K562 (cell line): ENCODE measurements at regions not wholly inside any gene's neighbourhood (a gene's known extent, or its start where the extent isn't known, plus 50 kb on each side); places are given as distances from the start of the nearest gene placed in this dataset.
A peak's percentile ranks its signal among the peaks of the same experiment; 100 is the strongest.

Experiments
- BCLAF1 ChIP-seq, 2 experiments: fragments of 450-650 bp in 1 of 2; IDR thresholded peaks; 2 replicates each; pipeline ENCODE4 v1.6.1; 2011 to 2017; ENCODE audit warnings: low read depth in 2 of 2, antibody characterized with exemption in 1 of 2, borderline replicate concordance in 1 of 2, low read length in 1 of 2, mild to moderate bottlenecking in 1 of 2, mixed read lengths in 1 of 2; ENCODE audit not compliant: control insufficient read depth in 1 of 2
- BRF2 ChIP-seq: IDR thresholded peaks from 3 replicates; pipeline ENCODE4 v1.6.1; 2011; ENCODE audit warnings: borderline replicate concordance, mild to moderate bottlenecking; ENCODE audit not compliant: insufficient read length, insufficient read depth
- EHMT2 ChIP-seq: fragments of 450-650 bp; IDR thresholded peaks from 2 replicates; pipeline ENCODE4 v1.6.1; 2018; ENCODE audit warnings: antibody characterized with exemption
- ELK1 ChIP-seq: sonication (generic); formaldehyde crosslinking; IDR thresholded peaks from 2 replicates; pipeline ENCODE4 v1.8.1; 2022; ENCODE audit warnings: missing genetic modification reagents
- ILK ChIP-seq: fragments of 450-650 bp; IDR thresholded peaks from 2 replicates; pipeline ENCODE4 v1.6.1; 2016; ENCODE audit warnings: missing genetic modification characterization, low read depth, mild to moderate bottlenecking, missing compliant biosample characterization, moderate library complexity, borderline replicate concordance
- KDM2B ChIP-seq: fragments of 250-450 bp; sonication (Bioruptor Pico); IDR thresholded peaks from 2 replicates; pipeline ENCODE4 v1.8.0; 2021; ENCODE audit warnings: mild to moderate bottlenecking, moderate library complexity
- MAFG ChIP-seq: fragments of 450-650 bp; conservative IDR thresholded peaks from 2 replicates; pipeline ENCODE4 v1.6.1; 2016; ENCODE audit warnings: missing genetic modification characterization, missing compliant biosample characterization
- MEF2D ChIP-seq: conservative IDR thresholded peaks from 2 replicates; pipeline ENCODE4 v1.6.1; 2016; ENCODE audit warnings: low read depth, missing genetic modification characterization, missing compliant biosample characterization
- RBBP5 ChIP-seq: fragments of 200-600 bp; sonication (generic); IDR thresholded peaks from 2 replicates; pipeline ENCODE4 v1.6.1; 2012; ENCODE audit warnings: borderline replicate concordance, mild to moderate bottlenecking, low read length, control low read depth, inconsistent platforms; ENCODE audit not compliant: insufficient read depth, poor library complexity, severe bottlenecking
- SNAPC5 ChIP-seq: fragments of 250-450 bp; sonication (Bioruptor Pico); IDR thresholded peaks from 2 replicates; pipeline ENCODE4 v1.8.0; 2021; ENCODE audit warnings: moderate library complexity, mild to moderate bottlenecking, inconsistent platforms
- SREBF1 ChIP-seq: fragments of 150-350 bp; IDR thresholded peaks from 2 replicates; pipeline ENCODE4 v1.6.1; 2014; ENCODE audit warnings: antibody characterized with exemption, low read depth, low read length, borderline replicate concordance
- TAF1 ChIP-seq: IDR thresholded peaks from 2 replicates; pipeline ENCODE4 v1.6.1; 2011; ENCODE audit warnings: mild to moderate bottlenecking, low read length, moderate library complexity; ENCODE audit not compliant: insufficient read depth, control insufficient read depth, severe bottlenecking; ENCODE audit errors: extremely low read depth
- TCF7 ChIP-seq: sonication (generic); IDR thresholded peaks from 2 replicates; pipeline ENCODE4 v1.6.1; 2016; ENCODE audit warnings: antibody characterized with exemption, borderline replicate concordance
- ZKSCAN3 ChIP-seq: fragments of 250-450 bp; sonication (Bioruptor Pico); IDR thresholded peaks from 2 replicates; pipeline ENCODE4 v1.4.0; 2020
- ZNF124 ChIP-seq: sonication (generic); formaldehyde crosslinking; IDR thresholded peaks from 2 replicates; pipeline ENCODE4 v1.8.1; 2022; ENCODE audit warnings: missing genetic modification reagents
- ZNF384 ChIP-seq: IDR thresholded peaks from 2 replicates; pipeline ENCODE4 v1.6.1; 2012; ENCODE audit warnings: low read depth, low read length, improper control_type of control experiment
- ZNF395 ChIP-seq: fragments of 200-800 bp; sonication (Bioruptor generic); IDR thresholded peaks from 2 replicates; pipeline ENCODE4 v1.6.1; 2017; ENCODE audit warnings: missing genetic modification characterization, missing compliant biosample characterization
- ZNF408 ChIP-seq: fragments of 250-450 bp; sonication (Bioruptor Pico); IDR thresholded peaks from 2 replicates; pipeline ENCODE4 v1.4.0; 2020; ENCODE audit warnings: low read depth, mild to moderate bottlenecking, moderate library complexity
- ZZZ3 ChIP-seq: fragments of 450-650 bp; IDR thresholded peaks from 2 replicates; pipeline ENCODE4 v1.6.1; 2016; ENCODE audit warnings: antibody characterized with exemption, mild to moderate bottlenecking, moderate library complexity

GRCh38 chr3:107133891-107134290 is 243.3 kb upstream of the CCDC54 start (continued):
- no peak for TF ChIP-seq BCLAF1 (IDR thresholded peaks at IDR 0.05; ENCODE audit: borderline replicate concordance in 1 of 2, control insufficient read depth in 1 of 2, low read depth in 2 of 2, low read length in 1 of 2)
- no peak for TF ChIP-seq ZNF124 (CRISPR knock-in tag)
- no peak for TF ChIP-seq ZNF384
- no peak for TF ChIP-seq ZZZ3
- TF ChIP-seq ZKSCAN3 (CRISPR knock-in tag): no peak
- TF ChIP-seq RBBP5: no peak
- TF ChIP-seq ZNF395 (CRISPR knock-in tag): 0 out of 2 replicates have a peak, but pooled peaks have one; percentile 39
- TF ChIP-seq KDM2B (CRISPR knock-in tag): no peak
- TF ChIP-seq ELK1 (CRISPR knock-in tag): no peak
- no peak for TF ChIP-seq TAF1
- no peak for TF ChIP-seq ILK (tag)
- peak; percentile 56; the same call in 1 of the 2 replicates for TF ChIP-seq MAFG (tag)
- no peak for TF ChIP-seq BRF2
- TF ChIP-seq MEF2D (tag): no peak
- no peak for TF ChIP-seq SNAPC5
- TF ChIP-seq SREBF1: no peak
- no peak for TF ChIP-seq TCF7
- TF ChIP-seq ZNF408 (CRISPR knock-in tag): no peak
- TF ChIP-seq EHMT2: no peak
